Ovary (tissue), 7 donors: ENCODE measurements at regions not wholly inside any gene's neighbourhood (a gene's known extent, or its start where the extent isn't known, plus 50 kb on each side); places are given as distances from the start of the nearest gene placed in this dataset.

Experiments
- DNase-seq, 5 donors: peaks; one replicate each; pipeline ENCODE4 v3.0.0-alpha.2; 2019 to 2020
- H3K27ac ChIP-seq, 2 donors: fragments of 200-600 bp; one replicate each; pipeline versions ENCODE4 v1.5.1 to v1.8.0; 2019 to 2022
- H3K27me3 ChIP-seq: fragments of 200-600 bp; one replicate; pipeline ENCODE4 v1.8.0; 2022
- H3K36me3 ChIP-seq: fragments of 200-600 bp; sonication (generic); one replicate; pipeline ENCODE4 v1.5.1; 2019
- H3K4me1 ChIP-seq: one replicate; pipeline ENCODE4 v1.8.1; 2013; ENCODE audit warnings: mild to moderate bottlenecking, moderate library complexity; ENCODE audit not compliant: insufficient read depth
- H3K4me3 ChIP-seq: fragments of 200-600 bp; sonication (generic); one replicate; pipeline ENCODE4 v1.5.1; 2017
- H3K9me3 ChIP-seq, 2 donors: fragments of 200-600 bp in 1 of 2; sonication (generic) in 1 of 2; one replicate each; pipeline versions ENCODE4 v1.5.1 to v1.8.1; 2013 to 2019; ENCODE audit warnings: mild to moderate bottlenecking in 1 of 2, moderate library complexity in 1 of 2
- CTCF ChIP-seq, 3 donors: fragments of 450-650 bp in 2 of 3; fragments of 200-600 bp in 1 of 3; IDR thresholded peaks; one replicate each; pipeline versions ENCODE4 v1.5.1 to v1.8.0; 2016 to 2022; ENCODE audit warnings: antibody characterized with exemption in 3 of 3, mild to moderate bottlenecking in 1 of 3
- EP300 ChIP-seq: sonication (generic); formaldehyde crosslinking; IDR thresholded peaks from one replicate; pipeline ENCODE4 v1.6.1; 2017; ENCODE audit warnings: antibody characterized with exemption
- POLR2A ChIP-seq: fragments of 450-650 bp; IDR thresholded peaks from one replicate; pipeline ENCODE4 v1.6.1; 2017; ENCODE audit warnings: antibody characterized with exemption, mild to moderate bottlenecking, moderate library complexity
- WGBS, 3 donors: extraction: QIAGEN DNeasy Blood & Tissue Kit in 1 of 3; methylation state at CpG; one replicate each; pipeline versions ENCODE4 v1.1.5 to v1.1.7; 2013 to 2017; 5-methylcytosine and 5-hydroxymethylcytosine counted together
- intact Hi-C, 4 donors: fragments of 100-400 bp; cut with DNase I; formaldehyde crosslinking; loops; one replicate each; pipeline versions ENCODE4 v1.11.0 to v1.15.1; 2022 to 2023
- donor health status: DM: no; HTN: no; CAD: no; lungs with moderate emphysema.
- donor health status: DM: no; HTN: no; CAD: no.
- donor health status: Bipolar disorder and iron deficiency.
- donor health status: DM: no; HTN: no; CAD: no.
- donor health status: DM: yes; HTN: yes; CAD: no.

- Histone ChIP-seq H3K4me1 (no peaks in the 10 kb centered on the region), H3K27me3 (no peaks in the 10 kb centered on the region)
- intact Hi-C loops: no loop called here
Observed at GRCh38 chr7:21193895-21194294, 234.0 kb upstream of the SP4 start.

GRCh38 chr7:21194936-21195335 is 232.9 kb upstream of the SP4 start:
- Histone ChIP-seq H3K27me3 (no peaks in the 10 kb centered on the region), H3K4me3 (no peak overlapping the region), H3K27ac (no peak overlapping the region), H3K36me3 (no peaks in the 10 kb centered on the region), H3K9me3 (peaks cover 0 to 3% of the 10 kb centered on the region in 2 donors), H3K4me1 (no peaks in the 10 kb centered on the region)
- 76 to 84% (median 78%) methylated on average over 4 of the region's 4 CpGs for WGBS, 3 donors
- intact Hi-C loops: no loop called here
- DNase-seq: no peak
- TF ChIP-seq EP300: no peak
- no peak for TF ChIP-seq CTCF (IDR thresholded peaks at IDR 0.05)
- TF ChIP-seq POLR2A: no peak

More at GRCh38 chr7:21193895-21194294, 234.0 kb upstream of the SP4 start:
- DNase-seq: no peak
- H3K27ac ChIP-seq: no peak overlapping the region
- H3K36me3 ChIP-seq: no peaks in the 10 kb centered on the region
- TF ChIP-seq EP300 (no peak), POLR2A (no peak), CTCF (IDR thresholded peaks at IDR 0.05) (no peak)
- H3K4me3 ChIP-seq: no peak overlapping the region
- 48 to 51% (median 50%) methylated on average over 2 of the region's 2 CpGs for WGBS, 3 donors
- peaks cover 0 to 3% of the 10 kb centered on the region in 2 donors for H3K9me3 ChIP-seq

GRCh38 chr7:21198921-21199320 is 229.0 kb upstream of the SP4 start:
- 79 to 92% (median 88%) methylated on average over 1 of the region's 1 CpG for WGBS, 3 donors
- intact Hi-C loops: no loop called here
- Histone ChIP-seq H3K4me1 (no peaks in the 10 kb centered on the region), H3K4me3 (no peak overlapping the region), H3K27ac (no peak overlapping the region), H3K27me3 (no peaks in the 10 kb centered on the region), H3K9me3 (peaks cover 0 to 3% of the 10 kb centered on the region in 2 donors), H3K36me3 (no peaks in the 10 kb centered on the region)
- DNase-seq: no peak
- TF ChIP-seq EP300 (no peak), CTCF (IDR thresholded peaks at IDR 0.05) (no peak), POLR2A (no peak)

- H3K4me3 ChIP-seq: no peak overlapping the region
- no peaks in the 10 kb centered on the region for H3K36me3 ChIP-seq
- H3K27ac ChIP-seq: no peak overlapping the region
- no peak for DNase-seq
- no peaks in the 10 kb centered on the region for H3K27me3 ChIP-seq
- intact Hi-C loops: no loop called here
- H3K9me3 ChIP-seq: peaks cover 0 to 3% of the 10 kb centered on the region in 2 donors
- TF ChIP-seq CTCF (IDR thresholded peaks at IDR 0.05) (no peak), POLR2A (no peak), EP300 (no peak)
- WGBS, 3 donors: 28 to 31% (median 28%) methylated on average over 7 of the region's 7 CpGs
- H3K4me1 ChIP-seq: no peaks in the 10 kb centered on the region
Observed at GRCh38 chr7:21200503-21200902, 227.4 kb upstream of the SP4 start.

- 83 to 92% (median 92%) methylated on average over 1 of the region's 1 CpG for WGBS, 3 donors
- DNase-seq: no peak
- Histone ChIP-seq H3K36me3 (no peaks in the 10 kb centered on the region), H3K27me3 (no peaks in the 10 kb centered on the region), H3K4me3 (no peak overlapping the region), H3K4me1 (no peaks in the 10 kb centered on the region), H3K9me3 (no peaks in the 10 kb centered on the region), H3K27ac (no peak overlapping the region)
- intact Hi-C loops: no loop called here
- no peak for TF ChIP-seq POLR2A
- no peak for TF ChIP-seq CTCF (IDR thresholded peaks at IDR 0.05)
- no peak for TF ChIP-seq EP300
Observed at GRCh38 chr7:21214657-21215056, 213.2 kb upstream of the SP4 start.
